MM.1S (cell line): ENCODE measurements at regions not wholly inside any gene's neighbourhood (a gene's known extent, or its start where the extent isn't known, plus 50 kb on each side); places are given as distances from the start of the nearest gene placed in this dataset.

Experiments
- CTCF ChIP-seq: fragments of 300-600 bp; sonication (generic); IDR thresholded peaks from 2 replicates; pipeline ENCODE4 v1.5.1; 2016; ENCODE audit warnings: antibody characterized with exemption, low read length, mixed read lengths
- EZH2 ChIP-seq: fragments of 300-600 bp; sonication (generic); optimal IDR thresholded peaks from 2 replicates; pipeline ENCODE3; 2017; ENCODE audit warnings: low read depth, mild to moderate bottlenecking, antibody characterized with exemption, low read length, mixed read lengths
- EZH2phosphoT487 ChIP-seq: fragments of 300-600 bp; sonication (generic); IDR thresholded peaks from 2 replicates; pipeline ENCODE4 v1.6.1; 2018; ENCODE audit warnings: antibody characterized with exemption, low read length

- TF ChIP-seq CTCF (no peak), EZH2 (no peak), EZH2phosphoT487 (no peak)
Observed at GRCh38 chr15:98525661-98526001, 122.7 kb upstream of the IGF1R start.
